Ectodermal cell (in vitro differentiated cells): ENCODE measurements at regions not wholly inside any gene's neighbourhood (a gene's known extent, or its start where the extent isn't known, plus 50 kb on each side); places are given as distances from the start of the nearest gene placed in this dataset.
"Not testable (repeated sequence)": the region's sequence is repeated elsewhere in the genome, so short reads cannot be mapped to it uniquely, and the experiment has no call there.

Source experiments
- H3K27ac ChIP-seq: 2 replicates; pipeline ENCODE4 v1.7.0; 2013; ENCODE audit warnings: mild to moderate bottlenecking, low read depth, low read length; ENCODE audit not compliant: insufficient read depth, poor library complexity, severe bottlenecking
- H3K27me3 ChIP-seq: 2 replicates; pipeline ENCODE4 v1.7.0; 2013; ENCODE audit warnings: mild to moderate bottlenecking, low read length; ENCODE audit not compliant: insufficient read depth, control insufficient read depth, poor library complexity, severe bottlenecking
- H3K36me3 ChIP-seq: one replicate; pipeline ENCODE4 v1.7.0; 2013; ENCODE audit warnings: low read length; ENCODE audit not compliant: control insufficient read depth, insufficient read depth
- H3K4me1 ChIP-seq: one replicate; pipeline ENCODE4 v1.7.0; 2013; ENCODE audit warnings: low read length; ENCODE audit not compliant: control insufficient read depth, insufficient read depth
- H3K4me3 ChIP-seq: 2 replicates; pipeline ENCODE4 v1.7.0; 2013; ENCODE audit warnings: low read depth, low read length, control low read depth; ENCODE audit not compliant: insufficient read depth
- H3K9me3 ChIP-seq: 2 replicates; pipeline ENCODE4 v1.7.0; 2013; ENCODE audit warnings: mild to moderate bottlenecking, low read length, moderate library complexity; ENCODE audit not compliant: control insufficient read depth
- WGBS, 2 experiments: methylation state at CpG; one replicate each; pipeline ENCODE4 v1.1.7; 2013; ENCODE audit warnings: missing lambda C conversion rate in 2 of 2; 5-methylcytosine and 5-hydroxymethylcytosine counted together

GRCh38 chr2:67321588-67321903 lies 75.6 kb upstream of the ETAA1 start:
- Histone ChIP-seq H3K36me3 (no peaks in the 10 kb centered on the region), H3K27me3 (no peaks in the 10 kb centered on the region), H3K27ac (no peak overlapping the region), H3K4me1 (no peaks in the 10 kb centered on the region), H3K9me3 (no peaks in the 10 kb centered on the region), H3K4me3 (no peak overlapping the region)
- WGBS, 2 experiments, result 93 to 95% methylated on average over 3 of the region's 3 CpGs

GRCh38 chr2:67322353-67323001 lies 74.7 kb upstream of the ETAA1 start:
- H3K4me1 ChIP-seq, result no peaks in the 10 kb centered on the region

GRCh38 chr2:67323209-67323991 lies 73.7 kb upstream of the ETAA1 start:
- Histone ChIP-seq H3K27ac (no peak overlapping the region), H3K9me3 (no peaks in the 10 kb centered on the region), H3K27me3 (no peaks in the 10 kb centered on the region), H3K36me3 (no peaks in the 10 kb centered on the region), H3K4me1 (no peaks in the 10 kb centered on the region), H3K4me3 (no peak overlapping the region)
- WGBS, 2 experiments, result 88 to 94% methylated on average over 3 to 4 of the region's 4 CpGs

More at GRCh38 chr2:67322353-67323001, 74.7 kb upstream of the ETAA1 start:
- no peaks in the 10 kb centered on the region for H3K9me3 ChIP-seq
- no peaks in the 10 kb centered on the region for H3K36me3 ChIP-seq
- H3K4me3 ChIP-seq, result no peak overlapping the region
- 47 to 71% methylated on average over 3 of the region's 3 CpGs for WGBS, 2 experiments
- no peak overlapping the region for H3K27ac ChIP-seq
- H3K27me3 ChIP-seq, result no peaks in the 10 kb centered on the region

- Histone ChIP-seq H3K36me3 (no peaks in the 10 kb centered on the region), H3K27ac (no peak overlapping the region), H3K4me3 (no peak overlapping the region), H3K27me3 (no peaks in the 10 kb centered on the region), H3K4me1 (no peaks in the 10 kb centered on the region), H3K9me3 (no peaks in the 10 kb centered on the region)
These were observed 67.6 kb upstream of the ETAA1 start for GRCh38 chr2:67329513-67329912.

- H3K4me3 ChIP-seq, result no peak overlapping the region
- no peak overlapping the region for H3K27ac ChIP-seq
- H3K4me1 ChIP-seq, result no peaks in the 10 kb centered on the region
- no peaks in the 10 kb centered on the region for H3K9me3 ChIP-seq
- no peaks in the 10 kb centered on the region for H3K36me3 ChIP-seq
- no peaks in the 10 kb centered on the region for H3K27me3 ChIP-seq
These were observed 67.2 kb upstream of the ETAA1 start for GRCh38 chr2:67329951-67330350.

GRCh38 chr2:67331419-67332086 lies 65.6 kb upstream of the ETAA1 start:
- not testable (repeated sequence) for H3K27ac ChIP-seq, H3K4me1 ChIP-seq, H3K27me3 ChIP-seq, H3K9me3 ChIP-seq, H3K4me3 ChIP-seq, H3K36me3 ChIP-seq
- 77 to 80% methylated on average over 9 of the region's 9 CpGs for WGBS, 2 experiments

GRCh38 chr2:67337903-67338302 lies 59.2 kb upstream of the ETAA1 start:
- no peaks in the 10 kb centered on the region for H3K4me1 ChIP-seq
- H3K36me3 ChIP-seq, result no peaks in the 10 kb centered on the region
- H3K27me3 ChIP-seq, result no peaks in the 10 kb centered on the region
- H3K27ac ChIP-seq, result no peak overlapping the region
- WGBS, 2 experiments, result 95 to 96% methylated on average over 2 of the region's 2 CpGs
- no peak overlapping the region for H3K4me3 ChIP-seq
- no peaks in the 10 kb centered on the region for H3K9me3 ChIP-seq

GRCh38 chr2:67338601-67339233 lies 58.4 kb upstream of the ETAA1 start:
- Histone ChIP-seq H3K27me3 (no peaks in the 10 kb centered on the region), H3K4me3 (no peak overlapping the region), H3K36me3 (no peaks in the 10 kb centered on the region), H3K9me3 (no peaks in the 10 kb centered on the region), H3K27ac (no peak overlapping the region), H3K4me1 (no peaks in the 10 kb centered on the region)
- 92 to 93% methylated on average over 3 of the region's 3 CpGs for WGBS, 2 experiments

- no peak overlapping the region for H3K4me3 ChIP-seq
- no peaks in the 10 kb centered on the region for H3K4me1 ChIP-seq
- H3K27ac ChIP-seq, result no peak overlapping the region
- WGBS, 2 experiments, result 90 to 92% methylated on average over 3 of the region's 4 CpGs
- H3K9me3 ChIP-seq, result no peaks in the 10 kb centered on the region
- no peaks in the 10 kb centered on the region for H3K27me3 ChIP-seq
- no peaks in the 10 kb centered on the region for H3K36me3 ChIP-seq
These were observed 57.8 kb upstream of the ETAA1 start for GRCh38 chr2:67339234-67339885.
